Stimulated activated CD4-positive, alpha-beta T cell treated with anti-CD3 and anti-CD28 coated beads, TNF-alpha, amount 100 ng/mL, for 4 hours (primary cell): ENCODE measurements at regions not wholly inside any gene's neighbourhood (a gene's known extent, or its start where the extent isn't known, plus 50 kb on each side); places are given as distances from the start of the nearest gene placed in this dataset.
"Not testable (repeated sequence)": the region's sequence is repeated elsewhere in the genome, so short reads cannot be mapped to it uniquely, and the experiment has no call there.

Source experiments
- DNase-seq, 3 experiments: peaks; one replicate each; pipeline ENCODE4 v3.0.0-alpha.2; 2020; ENCODE audit warnings: low read depth in 3 of 3

DNA sequence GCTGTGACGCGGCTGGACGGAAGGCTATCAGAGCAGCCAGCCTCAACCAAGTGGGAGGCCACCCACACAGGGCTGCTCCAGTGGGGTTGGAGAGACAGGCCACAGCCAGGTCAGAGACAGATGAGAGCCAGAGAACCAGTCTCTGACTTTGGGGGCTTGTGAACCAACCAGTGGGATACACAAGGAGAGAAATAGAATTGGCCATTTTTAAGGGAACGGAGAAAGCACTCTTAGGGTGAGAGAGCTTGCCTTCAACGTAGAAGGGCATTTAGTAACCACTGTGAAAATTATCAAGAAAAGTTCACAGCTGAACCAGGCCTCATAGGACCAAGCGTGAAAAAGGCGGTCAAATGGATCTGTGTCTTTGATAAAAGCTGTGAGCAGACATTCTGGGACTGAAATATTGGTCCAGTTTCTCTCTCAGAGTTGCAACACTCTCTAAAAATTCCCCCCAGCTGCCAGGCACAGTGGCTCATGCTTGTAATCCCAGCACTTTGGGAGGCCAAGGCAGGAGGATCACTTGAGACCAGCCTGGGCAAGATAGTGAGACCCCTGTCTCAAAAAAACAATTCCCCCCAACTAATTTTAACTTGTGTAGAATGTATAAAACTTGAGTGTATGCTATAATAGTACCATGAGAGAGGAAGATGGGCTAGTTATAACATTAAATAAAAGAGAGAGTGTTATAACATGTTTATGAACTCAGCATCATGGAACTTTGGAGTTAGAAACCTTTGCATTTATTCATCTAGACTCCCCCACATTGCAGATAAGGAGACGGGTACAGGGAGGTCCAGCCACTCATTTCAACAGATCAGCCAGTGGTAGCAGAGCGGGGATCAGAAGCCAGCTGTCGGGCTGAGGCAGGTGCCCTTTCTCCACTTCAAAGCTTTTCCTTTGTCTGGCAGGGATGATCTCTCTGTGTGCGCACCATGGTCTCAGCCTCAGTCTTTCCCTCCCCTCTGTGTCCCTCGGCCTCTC lies 132.2 kb downstream of the NPIPB11 start:
- not testable (repeated sequence) for DNase-seq

DNA sequence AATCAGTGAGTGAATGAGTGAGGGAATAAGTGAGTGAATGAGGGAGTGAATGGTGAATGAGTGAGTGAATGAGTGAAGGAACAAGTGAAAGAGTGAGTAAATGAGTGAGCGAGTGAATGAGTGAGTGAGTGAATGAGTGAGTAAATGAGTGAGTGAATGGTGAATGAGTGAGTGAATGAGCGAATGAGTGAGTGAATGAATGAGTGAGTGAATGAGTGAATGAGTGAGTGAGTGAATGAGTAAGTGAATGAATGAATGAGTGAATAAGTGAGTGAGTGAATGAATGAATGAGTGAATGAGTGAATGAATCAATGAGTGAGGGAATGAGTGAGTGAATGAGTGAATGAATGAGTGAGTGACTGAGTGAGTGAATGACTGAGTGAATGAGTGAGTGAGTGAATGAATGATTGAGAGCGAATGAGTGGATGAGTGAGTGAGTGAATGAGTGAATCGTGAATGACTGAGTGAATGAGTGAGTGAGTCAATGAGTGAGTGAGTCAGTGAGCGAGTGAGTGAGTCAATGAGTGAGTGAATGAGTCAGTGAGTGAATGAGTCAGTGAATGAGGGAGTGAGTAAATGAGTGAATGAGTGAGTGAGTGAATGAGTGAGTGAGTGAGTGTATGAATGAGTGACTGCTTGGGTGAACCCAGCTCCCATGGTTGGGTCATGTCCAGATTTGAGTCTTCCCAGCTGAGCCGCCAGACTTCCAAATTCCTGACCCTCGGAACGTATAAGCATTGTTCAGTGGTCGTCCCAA lies 133.0 kb downstream of the NPIPB11 start:
- not testable (repeated sequence) for DNase-seq

DNA sequence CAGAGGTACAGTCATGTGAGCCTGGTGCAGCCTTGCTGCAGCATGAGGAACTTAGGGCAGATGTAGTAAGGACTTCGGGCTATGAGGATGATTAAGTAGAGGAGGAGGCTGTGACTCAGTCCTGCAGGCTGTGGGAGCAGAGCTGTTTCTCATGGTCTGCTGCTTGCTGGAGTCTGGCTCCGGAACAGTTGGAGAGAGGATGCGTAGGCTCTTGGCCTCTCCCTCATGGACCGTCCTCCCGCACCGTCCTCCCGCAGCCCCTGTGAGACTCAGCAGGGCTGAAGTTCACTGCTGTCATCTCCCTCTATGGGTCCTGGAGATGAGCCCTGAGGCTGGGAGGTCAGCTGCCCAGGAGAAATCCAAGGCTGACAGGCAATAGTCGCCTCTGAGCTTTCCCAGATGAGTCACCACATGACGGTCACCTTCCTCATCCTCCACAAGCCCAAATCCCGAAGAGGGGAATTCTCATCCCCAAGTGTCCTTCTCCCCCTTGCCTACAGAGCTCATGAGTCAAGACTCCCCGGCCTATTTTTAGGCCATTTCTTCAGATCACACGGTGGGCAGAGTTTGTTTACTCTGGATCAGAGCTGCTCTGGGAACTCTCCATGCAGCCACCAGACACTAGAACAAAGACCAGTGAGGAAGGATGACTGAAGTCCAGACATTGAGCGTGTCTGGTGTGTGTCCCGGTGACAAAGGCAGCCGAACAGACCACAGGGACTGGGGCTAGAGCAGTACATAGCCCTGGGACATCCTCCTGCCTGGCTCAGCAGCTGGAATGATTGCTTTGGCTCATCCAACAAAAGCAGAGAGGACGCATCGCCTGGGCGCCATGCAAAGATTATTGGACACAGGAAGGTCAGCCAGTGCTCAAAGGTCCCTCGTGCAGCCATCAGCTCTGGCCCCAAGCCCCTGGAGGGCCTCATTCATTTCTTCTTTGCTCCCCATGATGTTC lies 134.5 kb downstream of the NPIPB11 start:
- not testable (repeated sequence) for DNase-seq

DNA sequence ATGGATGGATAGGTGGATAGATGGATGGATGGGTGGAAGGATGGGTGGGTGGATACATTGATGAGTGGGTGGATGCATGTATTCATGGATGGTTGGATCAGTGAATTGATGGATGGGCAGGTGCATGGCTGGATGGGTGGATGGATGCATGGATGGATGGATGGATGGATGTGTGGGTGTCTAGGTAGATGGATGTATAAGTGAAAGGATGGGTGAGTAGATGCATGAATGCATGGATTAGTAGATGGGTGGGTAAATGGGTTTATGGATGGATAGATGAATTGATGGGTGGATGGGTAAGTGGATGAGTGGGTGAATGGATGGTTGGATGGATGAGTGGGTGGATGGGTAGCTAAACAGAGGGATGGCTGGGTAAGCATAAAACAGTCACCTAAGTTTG lies 135.6 kb downstream of the NPIPB11 start:
- not testable (repeated sequence) for DNase-seq

DNA sequence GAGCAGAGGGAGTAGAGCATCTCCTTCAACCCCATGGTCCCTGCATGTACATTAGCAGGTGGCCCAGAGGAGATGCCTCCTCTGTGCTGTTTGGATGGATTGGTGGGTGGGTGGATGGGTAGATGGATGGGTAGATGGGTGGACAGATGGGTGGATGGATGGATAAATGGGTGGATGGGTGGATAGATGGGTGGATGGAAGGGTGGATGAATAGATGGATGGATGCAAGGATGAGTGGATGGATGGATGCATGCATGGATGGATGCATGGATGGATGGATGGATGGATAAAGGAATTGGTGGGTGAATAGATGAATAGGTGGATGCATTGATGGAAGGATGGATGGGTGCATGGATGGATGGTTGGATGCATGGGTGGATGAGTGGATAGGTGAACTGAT lies 136.5 kb downstream of the NPIPB11 start:
- not testable (repeated sequence) for DNase-seq

DNA sequence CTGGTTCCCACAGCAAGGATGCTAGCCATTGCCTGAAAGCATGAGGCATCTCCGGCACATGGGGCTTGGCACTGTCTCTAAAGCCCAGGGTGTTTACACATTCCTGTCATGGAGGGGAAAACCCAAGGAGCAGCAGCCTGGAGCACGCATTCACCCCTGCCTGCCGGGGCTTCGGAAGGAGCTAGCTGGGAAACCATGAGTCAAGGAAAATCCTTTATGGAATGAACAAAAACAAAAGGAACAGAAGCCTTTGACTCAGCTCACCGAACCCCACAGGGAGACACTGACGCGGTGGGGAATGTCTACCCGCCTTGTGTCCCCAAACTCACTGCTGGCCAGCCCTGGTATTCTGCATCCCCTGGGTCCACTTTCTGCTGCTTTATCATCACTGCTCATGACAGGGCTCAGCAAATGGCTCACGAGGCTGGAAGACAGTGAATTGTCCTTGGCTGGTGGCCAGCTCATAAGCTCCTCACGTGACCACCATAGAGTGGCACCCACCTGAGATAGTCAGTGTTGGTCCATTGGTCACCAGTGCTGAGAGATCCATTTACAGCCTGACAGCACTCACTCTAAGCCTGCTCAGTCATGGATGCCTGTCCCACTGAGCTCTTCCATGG lies 137.2 kb downstream of the NPIPB11 start:
- not testable (repeated sequence) for DNase-seq

DNA sequence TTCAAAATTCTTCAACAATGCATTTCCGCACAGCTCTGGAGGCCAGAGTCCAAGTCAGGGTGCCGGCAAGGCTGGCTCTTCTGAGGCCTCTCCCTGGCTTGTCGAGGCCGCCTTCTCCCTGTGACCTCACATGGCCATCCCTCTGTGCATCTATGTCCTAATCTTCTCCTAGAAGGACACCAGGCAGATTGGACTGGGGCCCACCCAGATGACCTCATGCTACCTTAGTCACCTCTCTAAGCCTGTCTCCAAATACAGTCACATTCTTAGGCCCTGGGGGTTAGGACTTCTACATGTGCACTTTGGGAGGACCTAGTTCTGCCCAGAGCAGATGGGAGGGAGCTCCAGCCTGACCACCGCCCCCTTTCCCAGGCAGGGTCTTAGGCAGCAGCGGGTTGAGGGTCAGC lies 137.7 kb downstream of the NPIPB11 start:
- DNase-seq = not testable (repeated sequence)

DNA sequence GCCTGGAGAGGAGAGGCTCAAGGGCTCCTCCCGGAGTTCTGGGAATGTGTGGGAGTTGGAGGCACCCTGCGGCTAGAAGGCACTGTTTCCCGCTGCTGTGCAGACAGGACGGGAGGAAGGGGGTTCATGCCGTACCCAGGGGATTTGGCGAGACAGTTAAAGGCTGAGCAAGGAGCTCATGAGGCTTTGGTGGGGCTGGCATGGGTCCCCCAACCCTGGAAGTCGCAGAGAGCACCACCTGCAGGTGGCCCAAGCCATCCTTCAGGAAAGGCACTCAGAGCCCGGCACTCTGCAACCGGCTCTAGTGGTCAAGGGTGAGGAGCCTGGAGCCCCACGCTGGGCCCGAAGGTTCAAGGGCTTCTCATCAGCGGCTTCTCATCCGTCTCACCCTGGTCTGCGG lies 138.2 kb downstream of the NPIPB11 start:
- not testable (repeated sequence) for DNase-seq

DNA sequence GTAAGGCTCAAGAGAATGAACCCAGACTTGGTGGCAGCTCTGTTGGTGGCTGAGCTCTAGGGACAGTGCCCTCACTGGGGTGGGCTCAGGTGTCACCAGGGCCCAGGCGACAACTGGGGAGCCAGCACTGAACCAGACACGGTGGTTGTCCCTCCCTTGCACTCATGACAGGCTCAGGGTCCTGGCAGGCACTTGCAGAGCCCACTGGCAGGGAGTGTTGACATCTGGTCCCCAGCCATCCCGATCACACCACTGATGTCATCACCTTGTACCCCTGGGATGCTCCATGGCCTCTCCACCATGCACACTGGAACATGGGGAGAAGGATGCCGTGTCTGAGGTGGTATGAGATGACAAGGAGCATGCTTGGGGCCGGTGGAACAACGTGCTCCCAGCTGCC lies 138.6 kb downstream of the NPIPB11 start:
- DNase-seq = not testable (repeated sequence)

DNA sequence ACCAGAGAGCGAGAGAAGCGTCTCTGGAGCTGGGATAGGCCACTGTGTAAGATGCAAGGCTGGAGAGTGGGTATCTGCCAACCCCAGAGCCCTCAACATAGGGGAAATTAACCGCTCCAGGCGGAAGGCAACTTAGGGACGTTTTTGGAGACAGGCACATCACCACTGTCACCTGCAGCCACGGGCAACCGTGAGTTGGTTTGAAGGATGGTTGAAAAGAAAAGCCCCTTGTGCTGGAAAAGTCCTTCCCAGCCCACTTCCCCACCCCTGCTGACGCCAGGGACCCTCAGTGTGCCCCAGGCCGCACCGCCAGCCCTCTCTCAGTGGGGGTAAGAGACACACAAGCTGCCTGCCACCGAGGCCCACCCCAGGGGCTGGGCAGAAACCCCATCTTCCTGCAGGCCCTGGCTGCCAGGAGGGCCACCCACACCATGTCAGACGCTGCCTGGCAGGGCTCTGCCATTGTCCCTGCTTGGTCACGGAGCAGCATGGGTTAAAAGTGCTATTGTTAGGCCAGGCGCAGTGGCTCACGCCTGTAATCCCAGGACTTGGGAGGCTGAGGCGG lies 139.4 kb downstream of the NPIPB11 start:
- not testable (repeated sequence) for DNase-seq

DNA sequence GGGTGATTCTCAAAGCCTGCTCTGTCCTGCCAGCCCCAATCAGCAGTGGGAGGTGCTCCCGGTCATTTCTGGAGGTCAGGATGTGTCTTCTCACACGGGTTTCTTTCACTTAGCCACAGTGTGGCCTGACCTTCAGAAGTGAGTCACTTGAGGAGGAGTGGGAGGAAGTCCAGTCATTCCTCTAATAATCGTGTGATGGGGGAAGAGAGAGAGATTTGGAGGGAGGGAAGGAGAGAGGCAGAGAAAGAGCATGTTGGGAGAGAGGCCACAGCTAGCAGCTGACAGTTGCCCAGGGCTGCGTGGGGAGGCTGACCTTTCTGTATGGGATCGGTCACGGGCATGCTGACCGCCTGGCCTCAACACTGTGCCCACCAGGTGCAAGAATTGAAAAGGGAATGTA lies 139.9 kb downstream of the NPIPB11 start:
- DNase-seq = not testable (repeated sequence)

DNA sequence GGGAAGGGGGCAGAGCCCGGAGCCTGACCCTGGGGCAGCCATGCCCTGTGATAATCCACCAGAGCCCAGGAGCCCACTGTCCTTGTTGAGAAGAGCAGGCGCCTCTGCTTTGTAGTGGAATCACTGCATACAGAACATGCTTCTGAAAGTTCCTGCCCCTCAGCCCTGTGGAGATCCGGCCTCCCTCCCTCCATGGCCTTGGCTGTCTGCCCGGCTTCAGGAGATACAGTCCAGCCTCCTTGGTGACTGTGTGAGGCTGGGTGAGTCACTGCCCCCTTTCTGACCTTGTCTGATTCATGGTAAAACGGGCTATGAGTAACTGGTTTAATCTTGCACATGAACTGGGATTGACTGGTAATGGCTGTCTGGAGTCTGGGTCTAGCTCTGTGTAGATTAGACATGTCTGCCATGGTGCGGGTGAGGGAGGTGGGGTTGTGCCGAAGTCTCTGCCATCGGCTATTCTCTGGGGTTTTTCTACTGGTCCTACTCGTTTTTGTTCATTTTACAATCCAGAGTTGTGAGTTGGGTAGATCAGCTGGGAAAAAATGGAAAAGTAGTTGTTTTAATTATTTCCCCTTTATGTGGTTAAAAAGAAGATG lies 141.2 kb downstream of the NPIPB11 start:
- not testable (repeated sequence) for DNase-seq

DNA sequence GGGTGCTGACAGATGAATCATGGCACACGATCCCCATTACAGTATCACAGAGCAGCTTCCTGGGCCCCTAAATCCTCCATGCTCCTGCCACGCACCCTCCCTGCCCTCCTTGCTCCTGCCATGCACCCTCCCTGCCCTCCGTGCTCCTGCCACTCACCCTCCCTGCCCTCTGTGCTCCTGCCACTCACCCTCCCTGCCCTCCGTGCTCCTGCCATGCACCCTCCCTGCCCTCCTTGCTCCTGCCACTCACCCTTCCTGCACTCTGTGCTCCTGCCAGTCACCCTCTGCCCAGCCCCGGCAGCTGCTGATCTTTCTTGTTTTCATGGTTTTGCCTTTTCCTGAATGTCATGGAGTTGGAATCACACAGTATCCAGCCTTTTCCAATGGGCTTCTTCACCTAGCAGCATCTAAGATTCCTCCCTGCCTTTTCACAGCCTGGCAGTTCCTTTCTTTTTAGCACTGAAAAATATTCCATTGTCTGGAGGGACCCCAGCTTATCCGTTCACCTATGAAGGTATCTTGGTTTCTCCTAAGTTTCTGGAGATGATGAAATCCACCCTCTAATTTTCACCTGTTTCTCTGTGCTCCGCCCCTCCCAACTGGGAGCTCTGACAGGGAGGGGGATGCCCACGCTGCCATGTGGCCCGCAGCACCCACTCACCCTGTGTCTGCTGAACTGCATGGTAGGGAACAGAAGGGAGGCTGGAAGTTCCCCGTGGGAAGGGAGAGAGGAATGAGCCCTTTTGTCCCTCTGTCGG lies 142.3 kb downstream of the NPIPB11 start:
- not testable (repeated sequence) for DNase-seq

DNA sequence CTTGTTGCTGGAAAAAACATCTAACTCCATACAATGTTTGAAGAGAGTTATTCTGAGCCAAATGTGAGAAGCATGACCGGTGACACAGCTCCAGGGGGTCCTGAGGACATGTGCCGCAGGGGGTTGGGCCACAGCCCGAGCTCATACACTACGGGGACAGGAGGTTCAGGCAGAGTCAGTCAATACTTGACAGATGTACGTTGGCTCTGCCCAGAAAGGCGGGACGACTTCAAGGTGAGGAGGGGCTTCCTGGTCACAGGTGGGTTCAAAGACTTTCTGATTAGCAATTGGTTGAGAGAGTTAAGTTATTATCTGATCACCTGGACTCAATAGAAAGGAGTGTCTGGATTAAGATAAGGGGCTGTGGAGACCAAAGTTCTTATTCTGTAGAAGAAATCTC lies 143.8 kb downstream of the NPIPB11 start:
- DNase-seq = not testable (repeated sequence)

DNA sequence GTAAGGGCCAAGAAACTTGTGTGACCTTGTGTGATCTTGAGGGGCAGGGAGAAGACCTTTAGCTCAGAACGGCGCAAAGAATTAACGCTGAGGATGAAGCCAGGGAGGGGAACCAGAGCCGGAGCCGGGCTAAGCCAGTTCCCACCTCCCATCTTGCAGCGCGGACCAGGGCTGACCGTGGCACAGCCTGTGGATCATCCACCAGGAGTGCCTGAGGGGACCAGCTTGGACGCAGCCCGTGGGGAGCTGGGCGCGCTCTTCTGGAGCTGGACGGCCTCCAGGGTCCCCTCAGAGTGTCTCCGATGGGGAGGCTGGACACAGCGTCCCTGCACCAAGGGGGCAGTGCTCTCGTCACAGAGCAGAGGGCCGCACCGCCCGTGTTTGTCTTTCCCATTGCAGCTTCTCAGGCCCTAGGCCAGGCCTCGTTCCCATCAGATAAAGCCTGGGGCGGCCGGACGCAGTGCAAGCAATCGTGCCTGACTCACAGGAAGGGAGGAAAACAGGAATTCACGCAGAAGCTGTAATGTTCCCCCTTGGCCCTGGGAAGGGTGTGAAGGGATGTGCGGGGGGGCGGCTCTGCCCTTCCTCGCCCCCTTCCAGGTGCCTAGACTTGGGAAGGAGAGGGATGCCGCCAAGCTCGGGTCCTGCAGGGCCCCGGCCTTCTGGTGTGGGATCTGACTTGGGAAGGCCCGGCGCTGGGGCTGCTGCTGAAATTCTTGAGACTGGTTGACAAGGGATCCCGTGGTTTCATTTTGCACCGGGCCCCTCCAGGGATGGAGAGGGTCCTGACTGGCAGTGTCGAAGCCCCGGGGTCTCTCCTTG lies 144.9 kb downstream of the NPIPB11 start:
- DNase-seq = not testable (repeated sequence)

DNA sequence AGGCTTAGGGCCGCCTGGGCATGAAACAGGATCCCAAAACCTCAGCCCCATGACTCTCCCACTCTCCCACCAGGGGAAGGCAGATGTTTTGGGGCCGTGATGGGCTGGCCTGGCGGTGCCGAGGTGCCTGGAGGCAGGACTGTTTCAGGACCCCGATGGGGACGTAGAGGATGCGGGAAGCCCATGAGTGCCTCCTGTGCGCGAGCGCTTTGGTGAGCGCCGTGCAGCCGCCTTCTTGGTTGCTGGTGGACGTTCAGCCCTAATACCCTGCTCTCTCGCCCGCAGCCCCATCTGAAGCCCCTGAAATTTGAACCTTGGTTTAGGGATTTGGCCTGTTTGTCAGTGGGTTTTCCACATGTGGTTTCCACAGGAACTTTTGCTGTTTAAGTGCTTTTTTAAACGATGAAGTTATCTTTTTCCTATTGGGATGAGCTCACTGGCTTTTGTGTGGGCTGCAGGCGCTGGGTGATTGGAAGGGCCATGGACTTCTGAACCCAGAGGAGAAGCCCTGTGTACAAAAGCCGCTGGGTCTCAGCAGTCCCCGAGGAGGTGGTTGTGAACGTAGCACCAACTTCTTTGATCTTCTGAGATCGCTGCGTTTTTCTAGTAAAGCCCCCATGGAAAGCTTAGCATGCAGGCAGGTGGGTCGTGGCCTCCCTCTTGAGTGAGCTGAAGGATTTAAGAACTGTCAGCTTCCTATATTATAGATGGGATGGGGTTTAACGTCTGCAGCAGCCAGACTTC lies 145.7 kb downstream of the NPIPB11 start:
- not testable (repeated sequence) for DNase-seq

DNA sequence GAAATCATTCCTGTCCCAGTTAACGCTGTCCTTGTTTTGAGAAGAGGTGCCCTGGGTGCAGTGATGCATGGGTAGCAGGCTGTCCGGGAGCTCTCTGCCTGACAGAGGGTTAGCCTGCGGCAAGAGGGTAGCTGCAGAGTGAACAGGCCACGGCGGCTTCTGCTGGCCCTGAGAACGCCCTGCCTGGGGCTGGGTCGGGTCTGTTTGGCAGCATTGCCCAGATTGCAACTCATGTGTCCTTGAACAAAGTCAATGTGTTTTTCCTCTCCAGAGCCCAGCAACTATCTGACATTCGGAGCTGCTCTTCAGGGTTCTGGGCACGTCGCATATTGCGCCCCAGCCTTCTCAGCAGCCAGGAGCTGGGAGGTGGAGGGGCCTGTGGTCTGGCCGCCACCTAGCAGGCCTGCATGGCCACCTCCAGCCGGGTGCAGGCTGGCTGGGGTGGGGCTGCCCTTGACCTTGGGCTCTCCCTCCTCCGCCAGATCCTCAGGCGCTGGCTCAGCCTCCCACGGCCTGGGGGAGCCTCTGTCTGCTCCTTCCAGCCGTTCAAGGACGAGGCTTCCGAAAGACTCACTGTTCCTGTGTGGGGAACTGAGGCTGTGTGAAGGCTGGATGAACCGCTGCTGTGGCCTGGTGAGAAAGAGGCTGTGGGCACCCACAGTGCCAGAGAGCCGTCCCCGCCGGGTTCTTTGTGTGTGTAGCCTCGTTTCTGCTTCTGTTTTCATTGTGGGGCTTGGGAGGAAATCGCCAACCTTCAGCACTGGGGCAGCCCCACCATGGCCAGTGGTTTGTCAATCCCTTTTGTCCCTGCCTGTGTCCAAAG lies 146.7 kb downstream of the NPIPB11 start:
- not testable (repeated sequence) for DNase-seq
